Heart left ventricle (tissue), 13 donors: ENCODE measurements at regions not wholly inside any gene's neighbourhood (a gene's known extent, or its start where the extent isn't known, plus 50 kb on each side); places are given as distances from the start of the nearest gene placed in this dataset.

Source experiments
- CTCF ChIP-seq, 12 donors: fragments of 200-600 bp; sonication (generic) in 4 of 12; IDR thresholded peaks; one replicate each; pipeline versions ENCODE4 v1.5.0 to v1.8.0; 2018 to 2022; ENCODE audit warnings: antibody characterized with exemption in 12 of 12, mild to moderate bottlenecking in 5 of 12
- POLR2A ChIP-seq, 2 donors: fragments of 450-650 bp; IDR thresholded peaks; one replicate each; pipeline ENCODE4 v1.6.1; 2017; ENCODE audit warnings: antibody characterized with exemption in 2 of 2, mild to moderate bottlenecking in 2 of 2, moderate library complexity in 2 of 2
- donor health status: ischemic (EF 13 %, LVEDD 7.1; RV severe dilation, severe dysfunction).
- donor health status: DM: no; HTN: yes; CAD: no.
- donor health status: DM: no; HTN: no; CAD: no.
- donor health status: ischemic (EF 25% LVEDD 6.9; RV normal size, moderate dysfunction).
- donor health status: ischemic (EF 25% LVEDD 5.7; RV mildly dilated, moderate dysfunction).
- donor health status: ischemic (EF 35%, LVEDD 5.7; RV mildly dilated, moderate dysfunction).
- donor health status: nonischemic (EF 11% LVEDD 7.7; RV severe dilation, severe dysfunction).
- donor health status: DM: yes; HTN: yes; CAD: no.
- donor health status: PGD.
- donor health status: ischemic (EF 29% LVEDD 5.4; RV normal size, mild dysfunction).
- donor health status: nonischemic (EF 23%, LVEDD 6.1; RV moderate dilation, normal function).

- TF ChIP-seq CTCF (IDR thresholded peaks at IDR 0.05) = no peak
- TF ChIP-seq POLR2A (IDR thresholded peaks at IDR 0.05) = no peak
Measured at GRCh38 chr4:138561906-138562305, 319.8 kb upstream of the SLC7A11 start.
